ENCODE measurements at regions not wholly inside any gene's neighbourhood (a gene's known extent, or its start where the extent isn't known, plus 50 kb on each side); places are given as distances from the start of the nearest gene placed in this dataset.

DNA sequence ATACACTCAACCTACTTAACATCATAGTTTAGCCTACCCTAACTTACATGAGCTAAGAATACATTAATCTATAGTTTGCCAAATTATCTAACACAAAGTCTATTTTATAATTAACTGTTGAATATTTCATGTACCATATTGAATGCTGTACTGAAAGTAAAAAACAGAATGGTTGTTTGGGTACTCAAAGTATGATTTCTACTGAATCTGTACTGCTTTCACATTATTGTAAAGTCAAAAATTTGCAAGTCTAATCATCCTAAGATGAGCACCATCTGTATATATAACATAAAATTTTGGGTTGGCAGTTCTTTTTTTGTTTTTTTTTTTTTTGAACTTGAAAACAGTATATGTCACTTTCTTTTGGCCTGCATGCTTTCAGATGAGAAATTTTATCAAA lies 1212.6 kb downstream of the SLITRK5 start:
- Histone ChIP-seq H3K9me3 (peaks cover 0 to 3% of the 10 kb centered on the region in 2 donors), H3K27me3 (no peaks in the 10 kb centered on the region), H3K4me3 (no peak overlapping the region), H3K36me3 (peaks cover 3% of the 10 kb centered on the region), H3K27ac (no peak overlapping the region), H3K4me1 (no peaks in the 10 kb centered on the region)
- DNase-seq (ENCODE audit: low spot score in 2 of 2): no peak
- intact Hi-C loops (cut with DNase I; ENCODE audit: low total_unique reads): no loop called here
- no peak for TF ChIP-seq POLR2AphosphoS5 (IDR thresholded peaks at IDR 0.05)
- TF ChIP-seq, protein P1, sequence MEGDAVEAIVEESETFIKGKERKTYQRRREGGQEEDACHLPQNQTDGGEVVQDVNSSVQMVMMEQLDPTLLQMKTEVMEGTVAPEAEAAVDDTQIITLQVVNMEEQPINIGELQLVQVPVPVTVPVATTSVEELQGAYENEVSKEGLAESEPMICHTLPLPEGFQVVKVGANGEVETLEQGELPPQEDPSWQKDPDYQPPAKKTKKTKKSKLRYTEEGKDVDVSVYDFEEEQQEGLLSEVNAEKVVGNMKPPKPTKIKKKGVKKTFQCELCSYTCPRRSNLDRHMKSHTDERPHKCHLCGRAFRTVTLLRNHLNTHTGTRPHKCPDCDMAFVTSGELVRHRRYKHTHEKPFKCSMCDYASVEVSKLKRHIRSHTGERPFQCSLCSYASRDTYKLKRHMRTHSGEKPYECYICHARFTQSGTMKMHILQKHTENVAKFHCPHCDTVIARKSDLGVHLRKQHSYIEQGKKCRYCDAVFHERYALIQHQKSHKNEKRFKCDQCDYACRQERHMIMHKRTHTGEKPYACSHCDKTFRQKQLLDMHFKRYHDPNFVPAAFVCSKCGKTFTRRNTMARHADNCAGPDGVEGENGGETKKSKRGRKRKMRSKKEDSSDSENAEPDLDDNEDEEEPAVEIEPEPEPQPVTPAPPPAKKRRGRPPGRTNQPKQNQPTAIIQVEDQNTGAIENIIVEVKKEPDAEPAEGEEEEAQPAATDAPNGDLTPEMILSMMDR (IDR thresholded peaks at IDR 0.05): no peak
- TF ChIP-seq POLR2A (IDR thresholded peaks at IDR 0.05): no peak

DNA sequence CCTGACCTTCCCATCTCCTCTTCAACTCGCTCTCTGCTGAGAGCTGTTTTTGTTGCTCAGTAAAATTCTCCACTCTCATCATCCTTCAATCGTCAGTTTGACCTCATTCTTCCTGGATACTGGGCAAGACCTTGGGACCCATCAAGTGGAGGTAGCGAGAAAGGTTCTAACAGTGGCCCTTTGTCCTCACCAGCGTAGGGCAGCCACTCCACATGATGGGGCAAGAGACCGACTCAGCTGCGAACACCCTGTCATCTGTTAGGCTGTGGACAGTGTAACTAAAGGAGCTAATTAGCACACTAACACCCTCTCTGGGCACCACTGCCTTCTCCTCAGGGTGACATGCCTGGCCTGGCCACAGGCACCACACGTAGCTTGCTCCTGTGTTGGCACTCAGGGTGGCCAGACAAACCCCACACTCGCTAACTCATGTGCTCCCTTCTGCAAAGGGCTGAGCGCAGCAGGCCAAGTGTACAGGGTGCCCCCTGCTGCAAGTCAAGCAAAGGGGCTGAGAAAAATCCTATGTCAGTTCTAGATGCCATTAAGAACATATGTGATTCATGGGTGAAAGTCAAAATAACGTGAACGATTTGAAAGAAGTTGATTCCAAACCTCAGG lies 1216.0 kb downstream of the SLITRK5 start:
- no peak for TF ChIP-seq POLR2AphosphoS5 (IDR thresholded peaks at IDR 0.05)
- TF ChIP-seq, protein P1 (IDR thresholded peaks at IDR 0.05): no peak
- no peak for TF ChIP-seq POLR2A (IDR thresholded peaks at IDR 0.05)
- peaks cover 0 to 2% of the 10 kb centered on the region in 2 donors for H3K9me3 ChIP-seq
- intact Hi-C loops (cut with DNase I; ENCODE audit: low total_unique reads): no loop called here
- no peaks in the 10 kb centered on the region for H3K36me3 ChIP-seq
- H3K27me3 ChIP-seq: no peaks in the 10 kb centered on the region
- no peak overlapping the region for H3K4me3 ChIP-seq
- no peaks in the 10 kb centered on the region for H3K4me1 ChIP-seq
- no peak overlapping the region for H3K27ac ChIP-seq
- DNase-seq (ENCODE audit: low spot score in 2 of 2): no peak

DNA sequence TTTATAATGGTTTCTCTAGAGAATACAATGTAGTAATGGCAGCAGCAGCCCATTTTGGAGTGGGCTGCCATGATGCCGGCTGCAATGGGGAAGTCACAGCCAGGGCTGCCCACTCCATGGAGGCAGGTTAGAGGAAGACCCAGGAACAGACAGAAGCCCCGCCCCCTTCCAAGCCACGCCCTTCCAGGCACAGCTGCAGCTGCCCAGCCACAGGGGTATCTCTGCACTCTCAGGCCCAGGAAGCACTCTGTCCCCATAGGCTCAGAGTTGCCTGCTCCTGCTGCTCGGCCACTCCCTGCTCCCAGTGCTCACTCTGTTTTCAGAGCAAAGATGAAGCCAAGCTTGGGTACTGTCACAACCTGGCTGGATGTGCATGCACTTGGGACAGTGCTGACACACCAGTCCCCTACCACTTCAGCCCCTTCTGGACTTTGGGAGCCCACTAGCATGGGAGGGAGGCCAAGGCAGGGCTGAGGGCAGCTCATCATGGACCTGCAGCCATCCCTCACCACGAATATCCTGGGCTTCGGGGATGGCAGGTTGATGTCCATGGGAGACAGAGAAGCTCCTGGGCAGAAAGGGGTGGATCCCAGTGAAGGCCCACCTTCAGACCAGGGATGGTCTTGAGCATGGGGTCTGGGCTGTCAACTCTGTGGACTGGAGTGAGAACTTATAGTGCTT lies 1224.2 kb downstream of the SLITRK5 start:
- DNase-seq (ENCODE audit: low spot score in 2 of 2): no peak
- intact Hi-C loops (cut with DNase I; ENCODE audit: low total_unique reads): no loop called here
- Histone ChIP-seq H3K27me3 (no peaks in the 10 kb centered on the region), H3K27ac (no peak overlapping the region), H3K36me3 (no peaks in the 10 kb centered on the region), H3K4me1 (no peaks in the 10 kb centered on the region), H3K9me3 (no peaks in the 10 kb centered on the region), H3K4me3 (no peak overlapping the region)
- TF ChIP-seq, protein P1 (IDR thresholded peaks at IDR 0.05): no peak
- TF ChIP-seq POLR2A (IDR thresholded peaks at IDR 0.05): no peak
- TF ChIP-seq POLR2AphosphoS5 (IDR thresholded peaks at IDR 0.05): no peak

DNA sequence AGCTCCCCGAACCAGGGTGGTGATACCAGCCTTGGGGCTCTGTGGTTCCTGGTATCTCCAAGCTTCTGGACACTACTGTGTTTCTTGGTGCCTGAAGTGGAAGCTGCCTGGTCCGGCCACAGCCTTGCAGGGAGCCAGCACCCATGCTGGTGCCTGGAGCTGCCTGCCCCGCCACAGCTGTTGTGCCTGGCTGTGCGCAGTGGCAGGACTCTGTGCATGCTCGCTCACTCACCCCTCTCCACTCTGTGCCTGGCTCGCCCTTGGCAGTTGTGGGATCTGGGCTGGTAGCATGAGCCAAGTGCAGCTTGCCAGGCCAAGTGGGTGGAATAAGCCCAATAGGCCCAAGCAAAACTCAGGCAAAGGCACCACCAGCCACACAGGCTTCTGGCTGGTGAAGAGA lies 1225.3 kb downstream of the SLITRK5 start:
- Histone ChIP-seq H3K4me3 (no peak overlapping the region), H3K36me3 (no peaks in the 10 kb centered on the region), H3K27ac (no peak overlapping the region), H3K4me1 (no peaks in the 10 kb centered on the region), H3K27me3 (no peaks in the 10 kb centered on the region), H3K9me3 (no peaks in the 10 kb centered on the region)
- TF ChIP-seq POLR2A (IDR thresholded peaks at IDR 0.05): no peak
- TF ChIP-seq POLR2AphosphoS5 (IDR thresholded peaks at IDR 0.05): no peak
- TF ChIP-seq, protein P1 (IDR thresholded peaks at IDR 0.05): no peak
- intact Hi-C loops (cut with DNase I; ENCODE audit: low total_unique reads): no loop called here
- no peak for DNase-seq (ENCODE audit: low spot score in 2 of 2)

DNA sequence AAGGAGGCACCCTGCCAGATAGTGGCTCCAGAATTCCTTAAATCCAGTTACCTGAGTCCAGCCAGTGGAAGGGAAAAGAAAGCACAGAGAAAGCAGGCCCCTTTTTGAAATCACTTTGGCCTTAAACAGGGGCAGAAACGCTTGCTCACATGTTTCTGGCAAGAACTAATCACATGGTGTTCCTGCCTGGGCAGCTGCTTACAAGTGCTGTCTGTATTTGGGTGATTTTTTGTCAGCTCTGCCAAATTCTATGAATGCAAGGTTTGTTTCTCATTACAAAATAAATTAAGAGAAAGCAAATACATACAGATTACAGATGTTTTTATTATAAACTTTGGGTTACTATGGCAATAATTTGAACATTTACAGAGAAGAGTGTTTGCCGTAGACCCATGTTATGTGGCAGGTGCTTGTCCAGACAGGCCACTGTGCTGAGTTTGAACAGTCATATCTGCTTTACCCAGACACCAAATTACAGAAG lies 1237.8 kb downstream of the SLITRK5 start:
- no peak overlapping the region for H3K27ac ChIP-seq
- no peaks in the 10 kb centered on the region for H3K36me3 ChIP-seq

More for the DNA sequence above, 1237.8 kb downstream of the SLITRK5 start:
- Histone ChIP-seq H3K4me1 (no peaks in the 10 kb centered on the region), H3K27me3 (no peaks in the 10 kb centered on the region), H3K4me3 (no peak overlapping the region), H3K9me3 (no peaks in the 10 kb centered on the region)
- DNase-seq (ENCODE audit: low spot score in 2 of 2): peak in 1 of 2 donors; percentile 72
- intact Hi-C loops (cut with DNase I; ENCODE audit: low total_unique reads): no loop called here
- TF ChIP-seq, protein P1 (IDR thresholded peaks at IDR 0.05): no peak
- TF ChIP-seq POLR2A (IDR thresholded peaks at IDR 0.05) (no peak), POLR2AphosphoS5 (IDR thresholded peaks at IDR 0.05) (no peak)
